ENCODE measurements at regions not wholly inside any gene's neighbourhood (a gene's known extent, or its start where the extent isn't known, plus 50 kb on each side); places are given as distances from the start of the nearest gene placed in this dataset.

GRCh38 chr10:78199005-78199725 lies 165.5 kb downstream of the RPS24 start:
- H3K36me3 ChIP-seq = no peaks in the 10 kb centered on the region
- H3K27me3 ChIP-seq = no peaks in the 10 kb centered on the region
- H4K20me1 ChIP-seq = no peaks in the 10 kb centered on the region
- H3K9ac ChIP-seq = no peak overlapping the region
- no peak for TF ChIP-seq Cebpa-rat (IDR thresholded peaks at IDR 0.05)
- H3K4me1 ChIP-seq = peaks cover 6 to 16% (median 13%) of the 10 kb centered on the region in 10 experiments
- H3K4me3 ChIP-seq = no peak overlapping the region
- H3K9me3 ChIP-seq (replicated peaks in 1 of 11) = no peaks in the 10 kb centered on the region
- no peak overlapping the region for H3K4me2 ChIP-seq
- H3K27ac ChIP-seq = no peak overlapping the region

GRCh38 chr10:78199759-78200158 lies 166.1 kb downstream of the RPS24 start:
- H3K4me2 ChIP-seq = no peak overlapping the region
- H3K27me3 ChIP-seq = no peaks in the 10 kb centered on the region
- H3K36me3 ChIP-seq = no peaks in the 10 kb centered on the region
- H3K4me1 ChIP-seq = peaks cover 12 to 19% (median 15%) of the 10 kb centered on the region in 10 experiments
- H4K20me1 ChIP-seq = no peaks in the 10 kb centered on the region
- no peak for TF ChIP-seq Cebpa-rat (IDR thresholded peaks at IDR 0.05)
- no peak overlapping the region for H3K4me3 ChIP-seq
- no peak overlapping the region for H3K9ac ChIP-seq
- H3K27ac ChIP-seq = no peak overlapping the region
- H3K9me3 ChIP-seq (replicated peaks in 1 of 11) = no peaks in the 10 kb centered on the region

- H3K4me1 ChIP-seq = peaks cover 16 to 23% (median 22%) of the 10 kb centered on the region in 10 experiments
- no peaks in the 10 kb centered on the region for H3K27me3 ChIP-seq
- H3K9ac ChIP-seq = no peak overlapping the region
- H3K27ac ChIP-seq = no peak overlapping the region
- no peak overlapping the region for H3K4me3 ChIP-seq
- H3K4me2 ChIP-seq = no peak overlapping the region
- no peaks in the 10 kb centered on the region for H3K36me3 ChIP-seq
- no peaks in the 10 kb centered on the region for H3K9me3 ChIP-seq (replicated peaks in 1 of 11)
- no peaks in the 10 kb centered on the region for H4K20me1 ChIP-seq
- no peak for TF ChIP-seq Cebpa-rat (IDR thresholded peaks at IDR 0.05)
These were observed 167.0 kb downstream of the RPS24 start for GRCh38 chr10:78200686-78201085.

GRCh38 chr10:78202386-78202785 lies 168.7 kb downstream of the RPS24 start:
- TF ChIP-seq Cebpa-rat (IDR thresholded peaks at IDR 0.05) = no peak
- H3K36me3 ChIP-seq = no peaks in the 10 kb centered on the region
- H3K9me3 ChIP-seq (replicated peaks in 1 of 11) = no peaks in the 10 kb centered on the region
- no peak overlapping the region for H3K4me2 ChIP-seq
- H3K27me3 ChIP-seq = no peaks in the 10 kb centered on the region
- H3K27ac ChIP-seq = no peak overlapping the region
- H4K20me1 ChIP-seq = no peaks in the 10 kb centered on the region
- H3K4me1 ChIP-seq = peaks cover 24 to 36% (median 31%) of the 10 kb centered on the region in 10 experiments
- no peak overlapping the region for H3K4me3 ChIP-seq
- no peak overlapping the region for H3K9ac ChIP-seq

- Histone ChIP-seq H4K20me1 (0 out of 22 replicates have a peak, but pooled peaks cover 0 to 2% (median 0%) of the 10 kb centered on the region in 11 experiments), H3K4me1 (peaks cover 27 to 44% (median 39%) of the 10 kb centered on the region in 10 experiments), H3K4me2 (peak overlapping the region; percentile 64 to 90 (median 79)), H3K4me3 (no peak overlapping the region), H3K27me3 (no peaks in the 10 kb centered on the region), H3K9me3 (replicated peaks in 1 of 11) (no peaks in the 10 kb centered on the region), H3K36me3 (no peaks in the 10 kb centered on the region), H3K27ac (peak overlapping the region in 7 of 11 experiments; percentile 17 to 77 (median 50); a peak in 10 of 22 replicates), H3K9ac (peak overlapping the region in 5 of 11 experiments; percentile 7 to 55 (median 36); a peak in 10 of 22 replicates)
- no peak for TF ChIP-seq Cebpa-rat (IDR thresholded peaks at IDR 0.05)
These were observed 170.5 kb downstream of the RPS24 start for GRCh38 chr10:78203915-78204818.

GRCh38 chr10:78205457-78206016 lies 171.9 kb downstream of the RPS24 start:
- H3K4me2 ChIP-seq = peak overlapping the region; percentile 64 to 90 (median 79)
- H3K4me1 ChIP-seq = peaks cover 32 to 49% (median 44%) of the 10 kb centered on the region in 10 experiments
- no peak for TF ChIP-seq Cebpa-rat (IDR thresholded peaks at IDR 0.05)
- no peaks in the 10 kb centered on the region; a peak in 1 of 22 replicates for H3K27me3 ChIP-seq
- H3K27ac ChIP-seq = peak overlapping the region in 10 of 11 experiments; percentile 27 to 77 (median 48); a peak in 17 of 22 replicates
- peaks cover 0 to 5% (median 0%) of the 10 kb centered on the region in 11 experiments; a peak in 1 of 22 replicates for H4K20me1 ChIP-seq
- no peaks in the 10 kb centered on the region for H3K9me3 ChIP-seq (replicated peaks in 1 of 11)
- no peaks in the 10 kb centered on the region for H3K36me3 ChIP-seq
- peak overlapping the region in 10 of 11 experiments; percentile 6 to 60 (median 42); a peak in 13 of 22 replicates for H3K9ac ChIP-seq
- H3K4me3 ChIP-seq = no peak overlapping the region

- no peak for TF ChIP-seq Cebpa-rat (IDR thresholded peaks at IDR 0.05)
- Histone ChIP-seq H3K4me1 (peaks cover 45 to 66% (median 60%) of the 10 kb centered on the region in 10 experiments), H3K27me3 (no peaks in the 10 kb centered on the region; a peak in 1 of 22 replicates), H3K4me2 (peak overlapping the region; percentile 2 to 53 (median 32); a peak in 19 of 22 replicates), H4K20me1 (peaks cover 0 to 10% (median 0%) of the 10 kb centered on the region in 11 experiments; a peak in 2 of 22 replicates), H3K9ac (no peak overlapping the region), H3K9me3 (replicated peaks in 1 of 11) (no peaks in the 10 kb centered on the region), H3K36me3 (no peaks in the 10 kb centered on the region), H3K27ac (no peak overlapping the region), H3K4me3 (no peak overlapping the region)
These were observed 173.6 kb downstream of the RPS24 start for GRCh38 chr10:78207216-78207615.

GRCh38 chr10:78207776-78208175 lies 174.1 kb downstream of the RPS24 start:
- Histone ChIP-seq H3K27ac (no peak overlapping the region), H3K9ac (no peak overlapping the region), H3K4me3 (no peak overlapping the region), H3K27me3 (no peaks in the 10 kb centered on the region; a peak in 1 of 22 replicates), H3K4me1 (peaks cover 50 to 71% (median 66%) of the 10 kb centered on the region in 10 experiments), H3K9me3 (replicated peaks in 1 of 11) (no peaks in the 10 kb centered on the region), H3K36me3 (no peaks in the 10 kb centered on the region), H3K4me2 (peak overlapping the region in 10 of 11 experiments; percentile 20 to 53 (median 32); a peak in 16 of 22 replicates), H4K20me1 (peaks cover 0 to 10% (median 0%) of the 10 kb centered on the region in 11 experiments; a peak in 2 of 22 replicates)
- no peak for TF ChIP-seq Cebpa-rat (IDR thresholded peaks at IDR 0.05)

Measured in BLaER1 treated with 17β-estradiol and CSF1 and Interleukin-3, amounts not matched to agents 10 nM and 100 nM (cell line).